ENCODE measurements at regions not wholly inside any gene's neighbourhood (a gene's known extent, or its start where the extent isn't known, plus 50 kb on each side); places are given as distances from the start of the nearest gene placed in this dataset.

GRCh38 chr1:240712014-240712731 is 100.2 kb upstream of the GREM2 start:
- no peaks in the 10 kb centered on the region for H3K9me3 Mint-ChIP-seq
- peak overlapping the region; percentile 67 for H3K4me3 Mint-ChIP-seq
- DNase-seq, result peak; percentile 40
- no peaks in the 10 kb centered on the region for H3K27me3 Mint-ChIP-seq (ENCODE audit: insufficient read depth)
- peaks cover 9% of the 10 kb centered on the region; the same call in 1 of the 2 replicates for H3K36me3 Mint-ChIP-seq (ENCODE audit: low read depth)
- TF ChIP-seq CTCF (IDR thresholded peaks at IDR 0.05), result no peak
- H3K4me1 Mint-ChIP-seq (ENCODE audit: low read depth), result peaks cover 57% of the 10 kb centered on the region
- peak overlapping the region; percentile 79 for H3K27ac Mint-ChIP-seq

GRCh38 chr1:240711020-240711419 is 99.1 kb upstream of the GREM2 start:
- Mint-ChIP-seq H3K9me3 (no peaks in the 10 kb centered on the region), H3K36me3 (ENCODE audit: low read depth) (peaks cover 9% of the 10 kb centered on the region; the same call in 1 of the 2 replicates), H3K27ac (peak overlapping the region; percentile 79; the same call in 1 of the 2 replicates), H3K27me3 (ENCODE audit: insufficient read depth) (no peaks in the 10 kb centered on the region), H3K4me3 (no peak overlapping the region), H3K4me1 (ENCODE audit: low read depth) (peaks cover 56% of the 10 kb centered on the region)
- DNase-seq, result no peak
- no peak for TF ChIP-seq CTCF (IDR thresholded peaks at IDR 0.05)

GRCh38 chr1:240709676-240710075 is 97.7 kb upstream of the GREM2 start:
- no peak for TF ChIP-seq CTCF (IDR thresholded peaks at IDR 0.05)
- DNase-seq, result no peak
- H3K27me3 Mint-ChIP-seq (ENCODE audit: insufficient read depth), result no peaks in the 10 kb centered on the region

GRCh38 chr1:240706150-240706935 is 94.4 kb upstream of the GREM2 start:
- no peak overlapping the region for H3K27ac Mint-ChIP-seq
- H3K27me3 Mint-ChIP-seq (ENCODE audit: insufficient read depth), result 0 out of 2 replicates have a peak, but pooled peaks cover 2% of the 10 kb centered on the region
- H3K4me3 Mint-ChIP-seq, result no peak overlapping the region
- H3K4me1 Mint-ChIP-seq (ENCODE audit: low read depth), result peaks cover 41% of the 10 kb centered on the region
- H3K9me3 Mint-ChIP-seq, result no peaks in the 10 kb centered on the region
- DNase-seq, result no peak
- TF ChIP-seq CTCF (IDR thresholded peaks at IDR 0.05), result no peak
- 0 out of 2 replicates have a peak, but pooled peaks cover 6% of the 10 kb centered on the region for H3K36me3 Mint-ChIP-seq (ENCODE audit: low read depth)

More at GRCh38 chr1:240709676-240710075, 97.7 kb upstream of the GREM2 start:
- no peaks in the 10 kb centered on the region for H3K9me3 Mint-ChIP-seq
- peaks cover 9% of the 10 kb centered on the region; the same call in 1 of the 2 replicates for H3K36me3 Mint-ChIP-seq (ENCODE audit: low read depth)
- H3K4me3 Mint-ChIP-seq, result no peak overlapping the region
- H3K27ac Mint-ChIP-seq, result no peak overlapping the region
- H3K4me1 Mint-ChIP-seq (ENCODE audit: low read depth), result peaks cover 63% of the 10 kb centered on the region

GRCh38 chr1:240705579-240705978 is 93.6 kb upstream of the GREM2 start:
- H3K9me3 Mint-ChIP-seq, result no peaks in the 10 kb centered on the region
- DNase-seq, result peak; percentile 58
- peaks cover 34% of the 10 kb centered on the region for H3K4me1 Mint-ChIP-seq (ENCODE audit: low read depth)
- no peak overlapping the region for H3K4me3 Mint-ChIP-seq
- H3K27me3 Mint-ChIP-seq (ENCODE audit: insufficient read depth), result 0 out of 2 replicates have a peak, but pooled peaks cover 2% of the 10 kb centered on the region
- peak overlapping the region; percentile 12; the same call in 1 of the 2 replicates for H3K27ac Mint-ChIP-seq
- 0 out of 2 replicates have a peak, but pooled peaks cover under 1% of the 10 kb centered on the region for H3K36me3 Mint-ChIP-seq (ENCODE audit: low read depth)
- no peak for TF ChIP-seq CTCF (IDR thresholded peaks at IDR 0.05)
